ENCODE measurements at regions not wholly inside any gene's neighbourhood (a gene's known extent, or its start where the extent isn't known, plus 50 kb on each side); places are given as distances from the start of the nearest gene placed in this dataset.

DNA sequence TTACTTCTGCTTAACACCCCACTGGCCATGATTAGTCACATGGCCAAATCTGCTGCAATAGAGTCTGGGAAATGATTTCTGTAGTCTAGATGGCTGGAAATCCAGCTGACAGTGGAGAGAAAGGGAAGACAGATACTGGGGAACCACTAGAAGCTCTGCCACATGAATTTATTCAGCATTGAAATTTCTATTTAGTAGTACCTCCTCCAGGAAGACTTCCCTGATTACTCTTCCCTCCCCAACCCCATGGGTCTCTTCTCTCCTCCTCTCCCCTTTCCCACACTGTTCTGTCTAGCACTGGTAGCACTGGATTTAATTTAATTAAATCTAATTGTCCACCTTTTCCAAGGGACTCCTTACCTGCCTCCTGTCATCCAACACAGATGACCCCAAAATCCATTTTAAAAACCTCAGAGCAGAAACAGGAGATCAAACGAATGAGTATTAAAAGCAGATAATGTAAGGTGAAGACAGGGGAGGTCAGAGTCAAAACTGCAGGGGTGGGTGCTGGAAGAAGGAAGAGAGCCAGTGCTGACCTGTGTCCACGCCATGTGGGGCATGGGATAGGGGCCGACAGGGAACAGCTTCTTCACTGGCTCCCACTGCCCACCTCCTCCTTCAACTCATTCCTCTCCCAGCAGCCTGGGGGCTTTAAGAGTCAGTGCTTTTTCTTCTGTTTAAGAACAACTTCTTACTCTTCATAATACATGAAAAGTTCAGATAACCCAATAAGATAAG lies 169.2 kb upstream of the HS6ST1 start:
- no peak overlapping the region for H3K27ac Mint-ChIP-seq

DNA sequence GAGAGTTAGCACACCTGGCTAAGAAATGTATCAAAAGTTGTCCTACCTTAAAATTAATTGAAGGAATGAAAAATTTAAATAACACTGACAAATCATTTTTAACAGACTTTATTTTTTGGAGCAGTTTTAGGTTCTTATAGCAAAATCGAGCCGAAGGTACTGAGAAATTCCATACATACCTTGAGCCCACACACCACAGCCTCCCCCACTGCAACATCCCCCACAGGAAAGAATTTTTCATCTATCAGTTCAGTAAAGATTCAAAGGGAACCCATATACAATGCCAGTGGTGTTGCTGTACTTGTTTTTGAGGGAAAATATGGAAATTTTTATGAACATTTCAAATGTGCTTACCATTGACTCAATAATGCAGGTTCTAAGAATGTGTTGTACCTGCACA lies 169.8 kb upstream of the HS6ST1 start:
- H3K36me3 Mint-ChIP-seq: no peaks in the 10 kb centered on the region
- DNase-seq (no peak), ATAC-seq (no peak)
- no peak overlapping the region for H3K4me3 Mint-ChIP-seq
- no peak overlapping the region for H3K4me3 ChIP-seq (ENCODE audit: low read length)
- no peak overlapping the region for H3K27ac ChIP-seq (ENCODE audit: low read depth, low read length)
- peaks cover 7 to 23% (median 12%) of the 10 kb centered on the region in 5 donors for H3K27me3 Mint-ChIP-seq
- H3K4me1 ChIP-seq (ENCODE audit: control insufficient read depth in 2 of 2, insufficient read depth in 2 of 2, low read length in 2 of 2): no peaks in the 10 kb centered on the region
- CTCF ChIA-PET: no interaction called here
- no peak overlapping the region for H3K27ac Mint-ChIP-seq
- H3K27me3 ChIP-seq (ENCODE audit: control insufficient read depth in 2 of 2, insufficient read depth in 2 of 2, low read length in 2 of 2): no peaks in the 10 kb centered on the region
- peaks cover 0 to 2% (median 0%) of the 10 kb centered on the region in 7 donors for H3K4me1 Mint-ChIP-seq
- H3K9me3 Mint-ChIP-seq: peaks cover 0 to 8% (median 2%) of the 10 kb centered on the region in 11 donors
- no peaks in the 10 kb centered on the region for H3K9me3 ChIP-seq (ENCODE audit: control insufficient read depth in 2 of 3, low read length in 3 of 3)
- H3K36me3 ChIP-seq (ENCODE audit: control insufficient read depth in 2 of 3, insufficient read depth in 3 of 3, low read length in 3 of 3): no peaks in the 10 kb centered on the region
- intact Hi-C loops (cut with micrococcal nuclease): no loop called here
- POLR2A ChIA-PET: no interaction called here

More for the DNA sequence above, 169.2 kb upstream of the HS6ST1 start:
- no peak overlapping the region for H3K4me3 Mint-ChIP-seq
- Histone ChIP-seq H3K4me3 (ENCODE audit: low read length) (no peak overlapping the region), H3K36me3 (ENCODE audit: control insufficient read depth in 2 of 3, insufficient read depth in 3 of 3, low read length in 3 of 3) (no peaks in the 10 kb centered on the region), H3K4me1 (ENCODE audit: control insufficient read depth in 2 of 2, insufficient read depth in 2 of 2, low read length in 2 of 2) (no peaks in the 10 kb centered on the region), H3K27ac (ENCODE audit: low read depth, low read length) (no peak overlapping the region), H3K27me3 (ENCODE audit: control insufficient read depth in 2 of 2, insufficient read depth in 2 of 2, low read length in 2 of 2) (no peaks in the 10 kb centered on the region), H3K9me3 (ENCODE audit: control insufficient read depth in 2 of 3, low read length in 3 of 3) (no peaks in the 10 kb centered on the region)
- peaks cover 0 to 8% (median 2%) of the 10 kb centered on the region in 11 donors for H3K9me3 Mint-ChIP-seq
- peaks cover 0 to 2% (median 0%) of the 10 kb centered on the region in 7 donors for H3K4me1 Mint-ChIP-seq
- peak in 1 of 9 donors; percentile 7 for DNase-seq
- no peak for ATAC-seq
- no peaks in the 10 kb centered on the region for H3K36me3 Mint-ChIP-seq
- H3K27me3 Mint-ChIP-seq: peaks cover 7 to 23% (median 12%) of the 10 kb centered on the region in 5 donors
- intact Hi-C loops (cut with micrococcal nuclease): no loop called here
- ChIA-PET POLR2A (no interaction called here), CTCF (no interaction called here)

DNA sequence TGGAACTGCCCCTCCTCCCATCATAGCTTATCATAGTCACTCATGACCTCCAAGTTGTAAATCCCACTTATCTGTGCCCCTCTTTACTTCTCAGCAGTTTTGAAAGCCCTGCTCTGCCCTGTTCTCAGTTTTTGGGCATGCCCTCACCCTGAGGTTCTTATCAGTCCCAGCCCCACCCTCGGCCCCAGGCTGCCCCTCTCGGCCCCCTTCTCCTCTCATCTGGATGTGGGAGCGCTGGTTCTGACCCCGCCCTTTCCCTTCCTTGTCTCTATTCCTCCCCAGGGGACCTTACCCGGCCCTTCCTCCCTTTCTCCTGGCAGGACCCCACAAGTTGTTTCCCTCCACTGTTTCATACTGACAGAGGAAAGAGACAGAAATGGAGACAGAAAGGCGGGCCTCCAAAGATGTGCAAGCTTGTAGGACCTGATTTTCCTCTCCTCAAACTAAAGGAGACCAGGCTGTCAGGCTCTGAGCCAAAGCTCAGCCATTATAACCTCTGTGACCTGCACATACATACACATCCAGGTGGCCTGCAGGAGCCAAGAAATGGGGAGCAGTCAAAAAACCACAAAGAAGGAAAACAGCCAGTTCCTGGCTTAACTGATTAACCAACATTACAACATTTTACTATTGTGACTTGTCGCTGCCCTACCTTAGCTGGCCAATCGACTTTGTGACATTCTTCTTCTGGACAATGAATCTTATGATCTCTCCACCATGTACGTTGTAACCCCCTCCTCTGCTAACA lies 171.0 kb upstream of the HS6ST1 start:
- H3K4me1 ChIP-seq (ENCODE audit: control insufficient read depth in 2 of 2, insufficient read depth in 2 of 2, low read length in 2 of 2): no peaks in the 10 kb centered on the region
- Mint-ChIP-seq H3K27me3 (peaks cover 7 to 24% (median 12%) of the 10 kb centered on the region in 5 donors), H3K4me1 (peaks cover 0 to 2% (median 0%) of the 10 kb centered on the region in 7 donors), H3K27ac (peak overlapping the region in 1 of 9 donors; percentile 41), H3K4me3 (no peak overlapping the region), H3K9me3 (peaks cover 0 to 8% (median 2%) of the 10 kb centered on the region in 11 donors), H3K36me3 (no peaks in the 10 kb centered on the region)
- POLR2A ChIA-PET: no interaction called here
- DNase-seq (no peak), ATAC-seq (no peak)
- H3K36me3 ChIP-seq (ENCODE audit: control insufficient read depth in 2 of 3, insufficient read depth in 3 of 3, low read length in 3 of 3): no peaks in the 10 kb centered on the region
- no peaks in the 10 kb centered on the region for H3K27me3 ChIP-seq (ENCODE audit: control insufficient read depth in 2 of 2, insufficient read depth in 2 of 2, low read length in 2 of 2)
- no peaks in the 10 kb centered on the region for H3K9me3 ChIP-seq (ENCODE audit: control insufficient read depth in 2 of 3, low read length in 3 of 3)
- H3K27ac ChIP-seq (ENCODE audit: low read depth, low read length): no peak overlapping the region
- intact Hi-C loops (cut with micrococcal nuclease): no loop called here
- H3K4me3 ChIP-seq (ENCODE audit: low read length): no peak overlapping the region
- CTCF ChIA-PET: no interaction called here

DNA sequence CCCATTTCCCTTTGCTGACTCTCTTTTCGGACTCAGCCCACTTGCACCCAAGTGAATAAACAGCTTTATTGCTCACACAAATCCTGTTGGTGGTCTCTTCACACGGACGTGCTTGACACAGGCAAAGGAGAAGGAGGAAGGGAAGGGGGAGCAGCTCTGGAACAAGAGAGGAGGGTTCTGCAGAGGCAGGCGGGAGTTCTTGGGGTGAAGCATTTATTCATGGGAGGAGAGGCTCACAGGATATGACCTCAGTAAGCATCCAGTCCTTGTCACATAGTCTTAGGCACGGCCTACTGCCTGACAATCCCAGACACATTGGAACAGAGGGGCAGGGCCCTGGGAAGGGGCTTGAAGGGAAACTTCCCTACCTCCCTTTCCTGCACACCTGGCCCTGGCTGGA lies 171.7 kb upstream of the HS6ST1 start:
- Mint-ChIP-seq H3K4me3 (no peak overlapping the region), H3K36me3 (no peaks in the 10 kb centered on the region), H3K9me3 (peaks cover 0 to 8% (median 2%) of the 10 kb centered on the region in 11 donors), H3K4me1 (peaks cover 0 to 2% (median 0%) of the 10 kb centered on the region in 7 donors), H3K27me3 (peaks cover 7 to 27% (median 12%) of the 10 kb centered on the region in 5 donors), H3K27ac (peak overlapping the region in 1 of 9 donors; percentile 41)
- Histone ChIP-seq H3K9me3 (ENCODE audit: control insufficient read depth in 2 of 3, low read length in 3 of 3) (no peaks in the 10 kb centered on the region), H3K4me3 (ENCODE audit: low read length) (no peak overlapping the region), H3K27me3 (ENCODE audit: control insufficient read depth in 2 of 2, insufficient read depth in 2 of 2, low read length in 2 of 2) (no peaks in the 10 kb centered on the region), H3K27ac (ENCODE audit: low read depth, low read length) (no peak overlapping the region), H3K36me3 (ENCODE audit: control insufficient read depth in 2 of 3, insufficient read depth in 3 of 3, low read length in 3 of 3) (no peaks in the 10 kb centered on the region), H3K4me1 (ENCODE audit: control insufficient read depth in 2 of 2, insufficient read depth in 2 of 2, low read length in 2 of 2) (no peaks in the 10 kb centered on the region)
- intact Hi-C loops (cut with micrococcal nuclease): no loop called here
- ATAC-seq (no peak), DNase-seq (no peak)
- POLR2A ChIA-PET: no interaction called here
- CTCF ChIA-PET: no interaction called here

DNA sequence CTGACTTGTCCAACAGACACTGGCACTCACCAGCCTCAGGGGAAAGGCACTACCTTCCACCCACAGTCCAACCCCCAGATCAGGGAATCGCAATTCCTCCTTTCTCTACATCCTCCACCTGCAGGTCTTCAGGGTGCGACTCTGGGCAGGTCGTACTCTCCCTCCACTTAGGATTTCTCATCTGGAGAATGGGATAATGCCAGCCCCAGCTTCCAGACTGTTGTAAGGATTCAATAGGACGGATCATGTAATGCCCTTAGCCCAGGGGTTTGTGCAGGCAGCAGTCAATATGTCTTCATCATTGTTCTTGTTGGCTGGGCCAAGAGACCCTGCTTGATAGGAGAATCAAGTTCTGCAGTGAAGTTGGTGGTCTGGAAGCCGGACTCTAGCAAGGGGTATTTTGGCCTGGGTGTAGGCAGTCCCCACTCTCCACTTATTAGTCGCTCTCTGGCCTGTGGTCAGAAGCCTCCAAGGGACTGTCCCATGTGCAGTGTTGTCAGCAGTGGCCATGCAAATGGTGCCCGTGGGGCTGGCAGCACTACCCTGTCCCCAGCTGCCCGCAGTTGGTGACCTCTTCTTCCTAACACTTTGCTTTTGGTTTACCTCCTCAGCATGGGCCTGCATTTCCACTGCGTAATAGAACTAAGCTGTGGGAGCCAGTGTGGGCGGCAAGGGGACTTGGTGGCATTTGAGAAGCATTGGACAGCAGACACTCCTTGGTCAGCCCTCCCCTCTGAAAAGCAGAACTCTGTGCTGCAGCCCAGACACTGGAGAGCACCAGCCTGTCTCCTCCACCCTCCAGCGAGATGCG lies 172.4 kb upstream of the HS6ST1 start:
- peaks cover 7 to 27% (median 12%) of the 10 kb centered on the region in 5 donors for H3K27me3 Mint-ChIP-seq
- no peak overlapping the region for H3K4me3 ChIP-seq (ENCODE audit: low read length)
- ChIA-PET POLR2A (no interaction called here), CTCF (no interaction called here)
- no peak overlapping the region for H3K4me3 Mint-ChIP-seq
- no peaks in the 10 kb centered on the region for H3K36me3 ChIP-seq (ENCODE audit: control insufficient read depth in 2 of 3, insufficient read depth in 3 of 3, low read length in 3 of 3)
- H3K4me1 ChIP-seq (ENCODE audit: control insufficient read depth in 2 of 2, insufficient read depth in 2 of 2, low read length in 2 of 2): no peaks in the 10 kb centered on the region
- peaks cover 0 to 8% (median 2%) of the 10 kb centered on the region in 11 donors for H3K9me3 Mint-ChIP-seq
- H3K9me3 ChIP-seq (ENCODE audit: control insufficient read depth in 2 of 3, low read length in 3 of 3): no peaks in the 10 kb centered on the region
- peaks cover 0 to 2% (median 0%) of the 10 kb centered on the region in 7 donors for H3K4me1 Mint-ChIP-seq
- intact Hi-C loops (cut with micrococcal nuclease): no loop called here
- no peaks in the 10 kb centered on the region for H3K27me3 ChIP-seq (ENCODE audit: control insufficient read depth in 2 of 2, insufficient read depth in 2 of 2, low read length in 2 of 2)
- H3K27ac ChIP-seq (ENCODE audit: low read depth, low read length): no peak overlapping the region
- no peak for DNase-seq
- ATAC-seq: no peak
- no peak overlapping the region for H3K27ac Mint-ChIP-seq
- no peaks in the 10 kb centered on the region for H3K36me3 Mint-ChIP-seq

DNA sequence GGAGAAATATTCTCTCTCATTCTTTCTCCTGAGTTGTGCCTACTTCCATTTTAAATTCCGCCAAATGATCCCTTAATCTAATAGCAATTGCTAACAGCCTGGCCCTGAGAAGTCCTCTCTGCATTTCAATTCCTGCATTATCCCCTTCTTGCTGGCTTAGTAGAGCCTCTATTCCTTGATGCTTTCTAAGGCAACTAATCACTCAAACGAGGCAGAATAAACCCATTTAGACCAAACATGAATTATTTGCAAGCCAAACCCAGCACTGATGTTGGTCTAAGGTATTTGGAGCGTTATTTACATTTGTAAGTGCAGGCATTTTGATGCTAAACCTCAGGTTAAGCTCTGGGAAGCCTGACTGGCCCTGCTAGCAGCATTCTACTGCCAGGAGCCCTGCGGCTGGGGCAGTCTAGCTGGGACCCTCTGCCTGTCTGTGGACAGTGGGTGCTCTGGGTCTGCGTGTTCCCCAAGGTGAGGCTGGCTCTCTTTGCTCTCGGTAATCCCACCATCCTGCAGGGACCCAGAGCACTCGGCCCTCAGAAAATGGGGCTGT lies 173.1 kb upstream of the HS6ST1 start:
- H3K4me3 ChIP-seq (ENCODE audit: low read length): no peak overlapping the region
- H3K4me1 ChIP-seq (ENCODE audit: control insufficient read depth in 2 of 2, insufficient read depth in 2 of 2, low read length in 2 of 2): no peaks in the 10 kb centered on the region
- no peaks in the 10 kb centered on the region for H3K27me3 ChIP-seq (ENCODE audit: control insufficient read depth in 2 of 2, insufficient read depth in 2 of 2, low read length in 2 of 2)
- POLR2A ChIA-PET: no interaction called here
- Mint-ChIP-seq H3K4me3 (no peak overlapping the region), H3K36me3 (no peaks in the 10 kb centered on the region), H3K4me1 (peaks cover 0 to 2% (median 0%) of the 10 kb centered on the region in 7 donors), H3K9me3 (peaks cover 0 to 10% (median 2%) of the 10 kb centered on the region in 11 donors), H3K27ac (no peak overlapping the region), H3K27me3 (peaks cover 7 to 27% (median 12%) of the 10 kb centered on the region in 5 donors)
- H3K36me3 ChIP-seq (ENCODE audit: control insufficient read depth in 2 of 3, insufficient read depth in 3 of 3, low read length in 3 of 3): no peaks in the 10 kb centered on the region
- ATAC-seq (no peak), DNase-seq (no peak)
- CTCF ChIA-PET: no interaction called here
- intact Hi-C loops (cut with micrococcal nuclease): no loop called here
- H3K27ac ChIP-seq (ENCODE audit: low read depth, low read length): no peak overlapping the region
- no peaks in the 10 kb centered on the region for H3K9me3 ChIP-seq (ENCODE audit: control insufficient read depth in 2 of 3, low read length in 3 of 3)

All from naive thymus-derived CD4-positive, alpha-beta T cell (primary cell).